HL-60 (cell line): ENCODE measurements at regions not wholly inside any gene's neighbourhood (a gene's known extent, or its start where the extent isn't known, plus 50 kb on each side); places are given as distances from the start of the nearest gene placed in this dataset.

Experiments used
- DNase-seq, 2 experiments: peaks; one replicate each; pipeline ENCODE4 v3.0.0-alpha.2; 2010 to 2020; ENCODE audit warnings: low read depth in 1 of 2, low spot score in 1 of 2
- H3K27ac ChIP-seq: fragments of 250-450 bp; sonication (Bioruptor Pico); replicated peaks from 2 replicates; pipeline ENCODE4 v1.5.1; 2020; ENCODE audit warnings: mild to moderate bottlenecking, moderate library complexity
- H3K27me3 ChIP-seq: fragments of 250-450 bp; sonication (Bioruptor Pico); 2 replicates; pipeline ENCODE4 v1.5.1; 2021; ENCODE audit warnings: mild to moderate bottlenecking, moderate library complexity; ENCODE audit not compliant: insufficient read depth, poor library complexity, severe bottlenecking
- H3K4me3 ChIP-seq: replicated peaks from 2 replicates; pipeline ENCODE4 v1.5.1; 2011; ENCODE audit warnings: mild to moderate bottlenecking, control low read depth, low read length; ENCODE audit not compliant: insufficient read depth
- GABPA ChIP-seq: IDR thresholded peaks from 2 replicates; pipeline ENCODE4 v1.6.1; 2012; ENCODE audit warnings: low read depth
- POLR2AphosphoS5 ChIP-seq: IDR thresholded peaks from 2 replicates; pipeline ENCODE4 v1.6.1; 2012; ENCODE audit warnings: low read depth
- SPI1 ChIP-seq: IDR thresholded peaks from 2 replicates; pipeline ENCODE4 v1.6.1; 2012; ENCODE audit warnings: low read depth, mild to moderate bottlenecking, borderline replicate concordance
- TF ChIP-seq, protein P1 (sequence below): IDR thresholded peaks from 2 replicates; pipeline ENCODE4 v1.6.1; 2012; ENCODE audit warnings: low read depth; ENCODE audit not compliant: insufficient replicate concordance
- TF ChIP-seq, protein P2 (sequence below): IDR thresholded peaks from one replicate; pipeline ENCODE4 v1.5.1; 2011; ENCODE audit warnings: low read length, control low read depth, inconsistent platforms; ENCODE audit not compliant: insufficient read depth

DNA sequence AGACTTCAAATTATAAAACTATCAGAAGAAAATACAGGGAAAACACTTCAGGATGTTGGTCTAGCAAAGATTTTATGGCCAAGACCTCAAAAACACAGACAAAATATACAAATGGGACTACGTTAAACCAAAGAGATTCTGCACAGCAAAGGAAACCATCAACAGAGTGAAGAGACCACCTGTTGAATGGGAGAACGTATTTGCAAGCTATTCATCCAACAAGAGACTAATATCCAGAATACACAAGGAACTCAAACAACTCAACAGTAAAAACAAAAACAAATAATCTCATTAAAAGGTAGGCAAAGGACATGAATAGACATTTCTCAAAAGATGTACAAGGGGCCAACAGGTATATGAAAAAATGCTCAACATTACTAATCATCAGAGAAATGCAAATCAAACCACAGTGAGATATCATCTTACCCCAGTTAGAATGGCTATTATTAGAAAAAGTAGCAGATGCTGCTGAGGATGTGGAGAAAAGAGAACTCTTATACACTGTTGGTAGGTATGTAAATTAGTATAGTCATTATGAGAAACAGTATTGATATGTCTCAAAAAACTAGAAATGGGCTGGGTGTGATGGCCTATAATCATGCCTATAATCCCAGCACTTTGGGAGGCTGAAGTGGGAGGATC is 112.6 kb downstream of the LRIG2 start:
- TF ChIP-seq, protein P1, sequence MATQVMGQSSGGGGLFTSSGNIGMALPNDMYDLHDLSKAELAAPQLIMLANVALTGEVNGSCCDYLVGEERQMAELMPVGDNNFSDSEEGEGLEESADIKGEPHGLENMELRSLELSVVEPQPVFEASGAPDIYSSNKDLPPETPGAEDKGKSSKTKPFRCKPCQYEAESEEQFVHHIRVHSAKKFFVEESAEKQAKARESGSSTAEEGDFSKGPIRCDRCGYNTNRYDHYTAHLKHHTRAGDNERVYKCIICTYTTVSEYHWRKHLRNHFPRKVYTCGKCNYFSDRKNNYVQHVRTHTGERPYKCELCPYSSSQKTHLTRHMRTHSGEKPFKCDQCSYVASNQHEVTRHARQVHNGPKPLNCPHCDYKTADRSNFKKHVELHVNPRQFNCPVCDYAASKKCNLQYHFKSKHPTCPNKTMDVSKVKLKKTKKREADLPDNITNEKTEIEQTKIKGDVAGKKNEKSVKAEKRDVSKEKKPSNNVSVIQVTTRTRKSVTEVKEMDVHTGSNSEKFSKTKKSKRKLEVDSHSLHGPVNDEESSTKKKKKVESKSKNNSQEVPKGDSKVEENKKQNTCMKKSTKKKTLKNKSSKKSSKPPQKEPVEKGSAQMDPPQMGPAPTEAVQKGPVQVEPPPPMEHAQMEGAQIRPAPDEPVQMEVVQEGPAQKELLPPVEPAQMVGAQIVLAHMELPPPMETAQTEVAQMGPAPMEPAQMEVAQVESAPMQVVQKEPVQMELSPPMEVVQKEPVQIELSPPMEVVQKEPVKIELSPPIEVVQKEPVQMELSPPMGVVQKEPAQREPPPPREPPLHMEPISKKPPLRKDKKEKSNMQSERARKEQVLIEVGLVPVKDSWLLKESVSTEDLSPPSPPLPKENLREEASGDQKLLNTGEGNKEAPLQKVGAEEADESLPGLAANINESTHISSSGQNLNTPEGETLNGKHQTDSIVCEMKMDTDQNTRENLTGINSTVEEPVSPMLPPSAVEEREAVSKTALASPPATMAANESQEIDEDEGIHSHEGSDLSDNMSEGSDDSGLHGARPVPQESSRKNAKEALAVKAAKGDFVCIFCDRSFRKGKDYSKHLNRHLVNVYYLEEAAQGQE, result no peak
- TF ChIP-seq SPI1 (no peak), POLR2AphosphoS5 (no peak), GABPA (no peak)
- TF ChIP-seq, protein P2, sequence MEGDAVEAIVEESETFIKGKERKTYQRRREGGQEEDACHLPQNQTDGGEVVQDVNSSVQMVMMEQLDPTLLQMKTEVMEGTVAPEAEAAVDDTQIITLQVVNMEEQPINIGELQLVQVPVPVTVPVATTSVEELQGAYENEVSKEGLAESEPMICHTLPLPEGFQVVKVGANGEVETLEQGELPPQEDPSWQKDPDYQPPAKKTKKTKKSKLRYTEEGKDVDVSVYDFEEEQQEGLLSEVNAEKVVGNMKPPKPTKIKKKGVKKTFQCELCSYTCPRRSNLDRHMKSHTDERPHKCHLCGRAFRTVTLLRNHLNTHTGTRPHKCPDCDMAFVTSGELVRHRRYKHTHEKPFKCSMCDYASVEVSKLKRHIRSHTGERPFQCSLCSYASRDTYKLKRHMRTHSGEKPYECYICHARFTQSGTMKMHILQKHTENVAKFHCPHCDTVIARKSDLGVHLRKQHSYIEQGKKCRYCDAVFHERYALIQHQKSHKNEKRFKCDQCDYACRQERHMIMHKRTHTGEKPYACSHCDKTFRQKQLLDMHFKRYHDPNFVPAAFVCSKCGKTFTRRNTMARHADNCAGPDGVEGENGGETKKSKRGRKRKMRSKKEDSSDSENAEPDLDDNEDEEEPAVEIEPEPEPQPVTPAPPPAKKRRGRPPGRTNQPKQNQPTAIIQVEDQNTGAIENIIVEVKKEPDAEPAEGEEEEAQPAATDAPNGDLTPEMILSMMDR, result no peak
- no peak overlapping the region for H3K4me3 ChIP-seq
- no peak overlapping the region for H3K27ac ChIP-seq
- no peak for DNase-seq
- H3K27me3 ChIP-seq, result peaks cover 9% of the 10 kb centered on the region

DNA sequence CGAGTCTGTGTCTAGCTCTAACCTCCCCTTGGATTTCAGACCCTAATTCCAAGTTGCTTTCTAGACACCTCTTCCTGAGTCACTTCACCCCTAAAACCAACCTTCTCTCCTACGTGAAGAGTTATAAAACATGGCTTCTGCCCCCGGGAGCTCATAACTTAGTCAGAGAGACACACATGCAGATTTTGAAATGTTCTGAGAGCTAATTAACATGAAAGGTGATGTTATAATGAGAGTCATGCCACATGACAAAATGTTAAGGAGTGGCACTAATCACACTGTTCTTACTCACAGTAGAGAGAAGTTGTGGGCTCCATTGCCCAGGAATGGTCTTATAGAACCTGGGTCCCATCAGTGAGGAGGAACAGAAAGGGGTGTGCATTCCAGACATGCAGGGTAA is 117.1 kb downstream of the LRIG2 start:
- TF ChIP-seq, protein P1, result no peak
- TF ChIP-seq POLR2AphosphoS5 (no peak), SPI1 (no peak), GABPA (no peak)
- TF ChIP-seq, protein P2, result no peak
- no peak overlapping the region for H3K4me3 ChIP-seq
- H3K27me3 ChIP-seq, result peaks cover 5% of the 10 kb centered on the region
- H3K27ac ChIP-seq, result no peak overlapping the region
- DNase-seq, result no peak

DNA sequence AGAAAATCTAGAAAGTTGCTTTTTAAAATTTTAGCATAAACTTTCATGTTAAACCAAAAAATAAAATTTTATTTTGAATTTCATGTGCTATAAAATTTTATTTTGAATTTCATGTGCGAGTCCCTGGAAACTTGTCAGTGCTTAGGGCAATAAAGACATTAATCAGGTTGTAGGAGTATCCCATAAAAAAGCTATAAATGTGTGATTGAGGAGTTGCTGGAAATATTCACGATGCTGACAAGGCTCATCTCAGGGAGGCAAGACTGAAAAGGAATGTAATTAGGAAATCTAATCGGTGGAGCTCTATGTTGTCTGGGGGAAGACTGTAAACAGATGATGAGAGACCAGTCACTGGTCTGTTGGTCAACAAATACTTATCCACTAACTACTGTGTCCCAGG is 117.9 kb downstream of the LRIG2 start:
- H3K27me3 ChIP-seq, result peaks cover 5% of the 10 kb centered on the region
- TF ChIP-seq POLR2AphosphoS5 (no peak), GABPA (no peak), SPI1 (no peak)
- TF ChIP-seq, protein P2, result no peak
- TF ChIP-seq, protein P1, result no peak
- no peak for DNase-seq
- H3K27ac ChIP-seq, result no peak overlapping the region
- H3K4me3 ChIP-seq, result no peak overlapping the region
